ENCODE measurements at regions not wholly inside any gene's neighbourhood (a gene's known extent, or its start where the extent isn't known, plus 50 kb on each side); places are given as distances from the start of the nearest gene placed in this dataset.
"Not testable (repeated sequence)": the region's sequence is repeated elsewhere in the genome, so short reads cannot be mapped to it uniquely, and the experiment has no call there.

DNA sequence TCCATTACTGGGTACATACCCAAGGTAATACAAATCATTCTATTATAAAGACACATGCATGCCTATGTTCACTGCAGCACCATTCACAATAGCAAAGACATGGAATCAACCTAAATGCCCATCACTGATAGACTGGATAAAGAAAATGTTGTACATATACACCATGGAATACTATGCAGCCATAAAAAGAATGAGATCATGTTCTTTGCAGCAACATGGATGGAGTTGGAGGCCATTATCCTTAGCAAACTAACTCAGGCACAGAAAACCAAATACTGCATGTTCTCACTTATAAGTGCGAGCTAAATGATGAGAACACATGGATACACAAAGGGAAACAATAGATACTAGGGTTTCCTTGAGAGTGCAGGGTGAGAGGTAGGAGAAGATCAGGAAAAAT lies 146.8 kb downstream of the IBTK start:
- TF ChIP-seq, protein P1, sequence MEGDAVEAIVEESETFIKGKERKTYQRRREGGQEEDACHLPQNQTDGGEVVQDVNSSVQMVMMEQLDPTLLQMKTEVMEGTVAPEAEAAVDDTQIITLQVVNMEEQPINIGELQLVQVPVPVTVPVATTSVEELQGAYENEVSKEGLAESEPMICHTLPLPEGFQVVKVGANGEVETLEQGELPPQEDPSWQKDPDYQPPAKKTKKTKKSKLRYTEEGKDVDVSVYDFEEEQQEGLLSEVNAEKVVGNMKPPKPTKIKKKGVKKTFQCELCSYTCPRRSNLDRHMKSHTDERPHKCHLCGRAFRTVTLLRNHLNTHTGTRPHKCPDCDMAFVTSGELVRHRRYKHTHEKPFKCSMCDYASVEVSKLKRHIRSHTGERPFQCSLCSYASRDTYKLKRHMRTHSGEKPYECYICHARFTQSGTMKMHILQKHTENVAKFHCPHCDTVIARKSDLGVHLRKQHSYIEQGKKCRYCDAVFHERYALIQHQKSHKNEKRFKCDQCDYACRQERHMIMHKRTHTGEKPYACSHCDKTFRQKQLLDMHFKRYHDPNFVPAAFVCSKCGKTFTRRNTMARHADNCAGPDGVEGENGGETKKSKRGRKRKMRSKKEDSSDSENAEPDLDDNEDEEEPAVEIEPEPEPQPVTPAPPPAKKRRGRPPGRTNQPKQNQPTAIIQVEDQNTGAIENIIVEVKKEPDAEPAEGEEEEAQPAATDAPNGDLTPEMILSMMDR (IDR thresholded peaks at IDR 0.05), result not testable (repeated sequence)
- not testable (repeated sequence) for TF ChIP-seq SMAD3 (CRISPR knock-in tag; IDR thresholded peaks at IDR 0.05; ENCODE audit: borderline replicate concordance)

All from WTC11 (cell line).